Nephron progenitor cell (in vitro differentiated cells): ENCODE measurements at regions not wholly inside any gene's neighbourhood (a gene's known extent, or its start where the extent isn't known, plus 50 kb on each side); places are given as distances from the start of the nearest gene placed in this dataset.
"Not testable (repeated sequence)": the region's sequence is repeated elsewhere in the genome, so short reads cannot be mapped to it uniquely, and the experiment has no call there.

Experiments used
- DNase-seq: peaks from one replicate; pipeline ENCODE4 v3.0.0; 2021
- H3K27ac Mint-ChIP-seq: 2 replicates; pipeline ENCODE4 v1.8.0; 2021; ENCODE audit warnings: mild to moderate bottlenecking, moderate library complexity, mixed read lengths
- H3K27me3 Mint-ChIP-seq: 2 replicates; pipeline ENCODE4 v1.8.0; 2021; ENCODE audit warnings: mild to moderate bottlenecking, low read depth, mixed read lengths; ENCODE audit not compliant: poor library complexity
- H3K36me3 Mint-ChIP-seq: 2 replicates; pipeline ENCODE4 v1.8.0; 2021; ENCODE audit warnings: low read depth, mixed read lengths
- H3K4me1 Mint-ChIP-seq: 2 replicates; pipeline ENCODE4 v1.8.0; 2021; ENCODE audit warnings: mixed read lengths
- H3K4me3 Mint-ChIP-seq: 2 replicates; pipeline ENCODE4 v1.8.0; 2021; ENCODE audit warnings: mild to moderate bottlenecking, moderate library complexity, mixed read lengths
- H3K9me3 Mint-ChIP-seq: 2 replicates; pipeline ENCODE4 v1.8.0; 2021; ENCODE audit warnings: mild to moderate bottlenecking, moderate library complexity, mixed read lengths
- CTCF ChIP-seq: fragments of 200-600 bp; sonication (generic); IDR thresholded peaks from 2 replicates; pipeline ENCODE4 v1.5.0; 2021; ENCODE audit warnings: antibody characterized with exemption

GRCh38 chr5:39912906-39913305, 488.1 kb upstream of the DAB2 start:
- no peak overlapping the region for H3K4me3 Mint-ChIP-seq
- no peak overlapping the region for H3K27ac Mint-ChIP-seq
- H3K27me3 Mint-ChIP-seq, result no peaks in the 10 kb centered on the region
- H3K9me3 Mint-ChIP-seq, result peaks cover 24% of the 10 kb centered on the region
- DNase-seq, result no peak
- no peaks in the 10 kb centered on the region for H3K4me1 Mint-ChIP-seq
- TF ChIP-seq CTCF, result no peak
- no peaks in the 10 kb centered on the region for H3K36me3 Mint-ChIP-seq

- H3K9me3 Mint-ChIP-seq, result peaks cover 23% of the 10 kb centered on the region
- H3K27me3 Mint-ChIP-seq, H3K4me1 Mint-ChIP-seq, H3K4me3 Mint-ChIP-seq, DNase-seq, H3K36me3 Mint-ChIP-seq, H3K27ac Mint-ChIP-seq: not testable (repeated sequence)
These were observed 482.6 kb upstream of the DAB2 start for GRCh38 chr5:39907267-39907951.

- no peak overlapping the region for H3K4me3 Mint-ChIP-seq
- no peak for DNase-seq
- no peaks in the 10 kb centered on the region for H3K4me1 Mint-ChIP-seq
- H3K9me3 Mint-ChIP-seq, result peaks cover 23% of the 10 kb centered on the region
- H3K27ac Mint-ChIP-seq, result no peak overlapping the region
- H3K36me3 Mint-ChIP-seq, result no peaks in the 10 kb centered on the region
- no peak for TF ChIP-seq CTCF
- no peaks in the 10 kb centered on the region for H3K27me3 Mint-ChIP-seq
These were observed 481.4 kb upstream of the DAB2 start for GRCh38 chr5:39906146-39906545.

- Mint-ChIP-seq H3K4me3 (no peak overlapping the region), H3K27me3 (no peaks in the 10 kb centered on the region), H3K9me3 (peaks cover 23% of the 10 kb centered on the region), H3K36me3 (no peaks in the 10 kb centered on the region), H3K4me1 (no peaks in the 10 kb centered on the region), H3K27ac (no peak overlapping the region)
- no peak for DNase-seq
- no peak for TF ChIP-seq CTCF
These were observed 480.6 kb upstream of the DAB2 start for GRCh38 chr5:39905356-39905755.

GRCh38 chr5:39902626-39903025, 477.8 kb upstream of the DAB2 start:
- peaks cover 4% of the 10 kb centered on the region for H3K9me3 Mint-ChIP-seq
- no peak overlapping the region for H3K4me3 Mint-ChIP-seq
- no peak for TF ChIP-seq CTCF
- no peaks in the 10 kb centered on the region for H3K4me1 Mint-ChIP-seq
- no peak overlapping the region for H3K27ac Mint-ChIP-seq
- no peaks in the 10 kb centered on the region for H3K36me3 Mint-ChIP-seq
- no peaks in the 10 kb centered on the region for H3K27me3 Mint-ChIP-seq
- DNase-seq, result no peak

- no peaks in the 10 kb centered on the region for H3K4me1 Mint-ChIP-seq
- no peak overlapping the region for H3K4me3 Mint-ChIP-seq
- no peak for TF ChIP-seq CTCF
- no peak overlapping the region for H3K27ac Mint-ChIP-seq
- no peaks in the 10 kb centered on the region for H3K36me3 Mint-ChIP-seq
- H3K27me3 Mint-ChIP-seq, result no peaks in the 10 kb centered on the region
- no peaks in the 10 kb centered on the region for H3K9me3 Mint-ChIP-seq
- DNase-seq, result no peak
These were observed 474.0 kb upstream of the DAB2 start for GRCh38 chr5:39898731-39899130.
